Breast epithelium (tissue), 3 donors: ENCODE measurements at regions not wholly inside any gene's neighbourhood (a gene's known extent, or its start where the extent isn't known, plus 50 kb on each side); places are given as distances from the start of the nearest gene placed in this dataset.

Experiments used
- POLR2AphosphoS5 ChIP-seq, 3 donors: sonication (generic); formaldehyde crosslinking; IDR thresholded peaks; one replicate each; pipeline ENCODE4 v1.6.1; 2017; ENCODE audit warnings: antibody characterized with exemption in 3 of 3
- TF ChIP-seq, protein P1 (sequence below), 3 donors: fragments of 450-650 bp; IDR thresholded peaks; one replicate each; pipeline ENCODE4 v1.5.1; 2016 to 2017; ENCODE audit warnings: antibody characterized with exemption in 3 of 3, mild to moderate bottlenecking in 3 of 3, moderate library complexity in 3 of 3

DNA sequence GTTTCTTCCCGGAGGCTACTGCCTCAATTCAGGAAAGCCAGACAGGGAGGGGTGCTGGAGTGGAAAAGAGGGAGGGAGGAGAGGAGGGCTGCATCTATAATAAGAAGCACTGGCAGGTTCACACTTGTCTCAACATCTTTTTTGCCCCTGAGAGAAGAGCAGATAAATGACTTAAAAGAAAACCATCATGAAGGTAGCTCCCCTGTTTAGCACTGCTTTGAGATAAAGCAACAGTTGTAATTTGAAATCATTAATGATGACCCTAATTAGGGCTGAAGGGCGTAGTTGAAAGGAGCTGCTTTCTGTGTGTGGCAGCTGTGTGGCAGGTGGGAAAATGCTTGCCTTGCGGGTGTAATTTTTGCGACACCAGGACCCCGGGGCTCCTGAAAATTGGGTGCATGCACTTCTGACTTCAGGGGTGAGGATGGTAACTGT is 222.8 kb upstream of the IL12A start:
- TF ChIP-seq, protein P1, sequence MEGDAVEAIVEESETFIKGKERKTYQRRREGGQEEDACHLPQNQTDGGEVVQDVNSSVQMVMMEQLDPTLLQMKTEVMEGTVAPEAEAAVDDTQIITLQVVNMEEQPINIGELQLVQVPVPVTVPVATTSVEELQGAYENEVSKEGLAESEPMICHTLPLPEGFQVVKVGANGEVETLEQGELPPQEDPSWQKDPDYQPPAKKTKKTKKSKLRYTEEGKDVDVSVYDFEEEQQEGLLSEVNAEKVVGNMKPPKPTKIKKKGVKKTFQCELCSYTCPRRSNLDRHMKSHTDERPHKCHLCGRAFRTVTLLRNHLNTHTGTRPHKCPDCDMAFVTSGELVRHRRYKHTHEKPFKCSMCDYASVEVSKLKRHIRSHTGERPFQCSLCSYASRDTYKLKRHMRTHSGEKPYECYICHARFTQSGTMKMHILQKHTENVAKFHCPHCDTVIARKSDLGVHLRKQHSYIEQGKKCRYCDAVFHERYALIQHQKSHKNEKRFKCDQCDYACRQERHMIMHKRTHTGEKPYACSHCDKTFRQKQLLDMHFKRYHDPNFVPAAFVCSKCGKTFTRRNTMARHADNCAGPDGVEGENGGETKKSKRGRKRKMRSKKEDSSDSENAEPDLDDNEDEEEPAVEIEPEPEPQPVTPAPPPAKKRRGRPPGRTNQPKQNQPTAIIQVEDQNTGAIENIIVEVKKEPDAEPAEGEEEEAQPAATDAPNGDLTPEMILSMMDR (IDR thresholded peaks at IDR 0.05) = no peak
- no peak for TF ChIP-seq POLR2AphosphoS5 (IDR thresholded peaks at IDR 0.05)
